Breast epithelium (tissue), 4 donors: ENCODE measurements at regions not wholly inside any gene's neighbourhood (a gene's known extent, or its start where the extent isn't known, plus 50 kb on each side); places are given as distances from the start of the nearest gene placed in this dataset.

Source experiments
- DNase-seq, 2 donors: peaks; one replicate each; pipeline ENCODE4 v3.0.0-alpha.2; 2019; ENCODE audit warnings: low spot score in 2 of 2
- H3K27ac ChIP-seq, 2 donors: fragments of 200-600 bp; sonication (generic) in 1 of 2; one replicate each; pipeline ENCODE4 v1.5.1; 2016 to 2019; ENCODE audit warnings: mild to moderate bottlenecking in 1 of 2
- H3K27me3 ChIP-seq, 2 donors: fragments of 200-600 bp; sonication (generic) in 1 of 2; one replicate each; pipeline versions ENCODE4 v1.5.1 to v1.6.0; 2017 to 2019; ENCODE audit warnings: control low read depth in 1 of 2, mild to moderate bottlenecking in 1 of 2
- H3K36me3 ChIP-seq: fragments of 200-600 bp; one replicate; pipeline ENCODE4 v1.5.1; 2019
- H3K4me1 ChIP-seq, 2 donors: fragments of 200-600 bp; sonication (generic); one replicate each; pipeline ENCODE4 v1.5.1; 2016 to 2019; ENCODE audit warnings: control low read depth in 1 of 2
- H3K4me3 ChIP-seq, 3 donors: fragments of 200-600 bp; sonication (generic); 1 replicate in 2 of 3; 2 replicates in 1 of 3; pipeline ENCODE4 v1.5.1; 2016 to 2019; ENCODE audit warnings: mild to moderate bottlenecking in 3 of 3, moderate library complexity in 2 of 3
- H3K9me3 ChIP-seq, 2 donors: fragments of 200-600 bp; sonication (generic) in 1 of 2; one replicate each; pipeline ENCODE4 v1.5.1; 2016 to 2019; ENCODE audit warnings: control low read depth in 1 of 2
- CTCF ChIP-seq, 3 donors: fragments of 450-650 bp; IDR thresholded peaks; one replicate each; pipeline ENCODE4 v1.5.1; 2016 to 2017; ENCODE audit warnings: antibody characterized with exemption in 3 of 3, mild to moderate bottlenecking in 3 of 3, moderate library complexity in 3 of 3
- POLR2A ChIP-seq: fragments of 450-650 bp; IDR thresholded peaks from one replicate; pipeline ENCODE4 v1.6.1; 2016; ENCODE audit warnings: antibody characterized with exemption, mild to moderate bottlenecking, moderate library complexity
- POLR2AphosphoS5 ChIP-seq, 3 donors: sonication (generic); formaldehyde crosslinking; IDR thresholded peaks; one replicate each; pipeline ENCODE4 v1.6.1; 2017; ENCODE audit warnings: antibody characterized with exemption in 3 of 3
- intact Hi-C: fragments of 100-400 bp; cut with DNase I; formaldehyde crosslinking; loops from one replicate; pipeline ENCODE4 v1.15.1; 2023; ENCODE audit warnings: low total_unique reads

DNA sequence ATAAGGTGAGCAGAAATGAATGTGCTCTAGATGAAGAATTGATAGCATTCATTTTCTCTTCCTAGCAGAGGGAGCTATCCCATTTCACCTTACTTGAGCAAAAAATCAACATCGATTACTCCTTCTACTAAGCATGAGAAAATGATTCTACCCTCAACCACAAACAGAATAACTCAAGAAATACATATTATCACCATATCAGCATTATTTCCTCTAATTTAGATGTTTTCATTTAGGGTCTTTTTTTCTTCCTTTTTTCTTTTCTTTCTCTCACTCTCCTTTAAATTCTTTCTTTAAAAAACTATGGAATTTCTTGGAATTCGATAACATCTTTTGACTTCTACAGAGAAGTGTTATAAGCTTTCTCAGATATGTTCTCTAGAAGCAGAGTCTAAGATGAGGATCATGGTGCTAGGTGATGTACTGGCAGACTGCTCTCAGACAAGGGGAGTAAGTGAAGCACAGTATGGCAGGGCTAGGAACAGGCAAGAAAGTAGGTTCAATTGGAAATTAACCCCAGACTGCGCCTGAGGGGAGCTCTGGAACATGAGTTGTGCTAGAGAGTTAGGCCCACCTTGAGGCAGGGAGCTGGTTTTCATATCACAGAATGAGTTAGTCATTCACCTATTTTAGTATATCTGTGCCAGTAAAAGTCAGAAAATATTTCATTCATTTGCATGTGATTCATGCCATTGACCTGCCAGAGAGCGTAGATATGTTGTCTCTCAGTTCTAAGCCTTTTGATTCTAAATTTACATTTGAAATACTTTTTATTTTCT lies 279.2 kb upstream of the KCNH8 start:
- H3K4me3 ChIP-seq: no peak overlapping the region
- H3K27me3 ChIP-seq: no peaks in the 10 kb centered on the region
- H3K4me1 ChIP-seq: no peaks in the 10 kb centered on the region
- intact Hi-C loops: no loop called here
- H3K27ac ChIP-seq: no peak overlapping the region
- no peaks in the 10 kb centered on the region for H3K36me3 ChIP-seq
- TF ChIP-seq CTCF (IDR thresholded peaks at IDR 0.05): no peak
- no peak for TF ChIP-seq POLR2AphosphoS5 (IDR thresholded peaks at IDR 0.05)
- no peak for TF ChIP-seq POLR2A
- no peaks in the 10 kb centered on the region for H3K9me3 ChIP-seq
- DNase-seq: no peak

GRCh38 chr3:18866899-18867298 lies 281.4 kb upstream of the KCNH8 start:
- intact Hi-C loops: no loop called here
- H3K27me3 ChIP-seq: no peaks in the 10 kb centered on the region

GRCh38 chr3:18864933-18865731 lies 283.2 kb upstream of the KCNH8 start:
- no peak overlapping the region for H3K4me3 ChIP-seq
- H3K27ac ChIP-seq: no peak overlapping the region
- H3K36me3 ChIP-seq: no peaks in the 10 kb centered on the region
- no peaks in the 10 kb centered on the region for H3K9me3 ChIP-seq
- intact Hi-C loops: no loop called here
- TF ChIP-seq POLR2A (no peak), CTCF (IDR thresholded peaks at IDR 0.05) (no peak), POLR2AphosphoS5 (IDR thresholded peaks at IDR 0.05) (no peak)
- H3K4me1 ChIP-seq: no peaks in the 10 kb centered on the region
- no peak for DNase-seq
- H3K27me3 ChIP-seq: no peaks in the 10 kb centered on the region

More at GRCh38 chr3:18866899-18867298, 281.4 kb upstream of the KCNH8 start:
- Histone ChIP-seq H3K9me3 (no peaks in the 10 kb centered on the region), H3K27ac (no peak overlapping the region), H3K36me3 (no peaks in the 10 kb centered on the region), H3K4me1 (no peaks in the 10 kb centered on the region), H3K4me3 (no peak overlapping the region)
- TF ChIP-seq POLR2A: no peak
- no peak for TF ChIP-seq CTCF (IDR thresholded peaks at IDR 0.05)
- no peak for TF ChIP-seq POLR2AphosphoS5 (IDR thresholded peaks at IDR 0.05)
- no peak for DNase-seq

- no peaks in the 10 kb centered on the region for H3K27me3 ChIP-seq
- TF ChIP-seq POLR2A (no peak), POLR2AphosphoS5 (IDR thresholded peaks at IDR 0.05) (no peak), CTCF (IDR thresholded peaks at IDR 0.05) (no peak)
- DNase-seq: no peak
- no peaks in the 10 kb centered on the region for H3K9me3 ChIP-seq
- intact Hi-C loops: no loop called here
- no peaks in the 10 kb centered on the region for H3K36me3 ChIP-seq
- H3K4me3 ChIP-seq: no peak overlapping the region
- no peak overlapping the region for H3K27ac ChIP-seq
- no peaks in the 10 kb centered on the region for H3K4me1 ChIP-seq
These were observed 286.2 kb upstream of the KCNH8 start for GRCh38 chr3:18862077-18862476.

GRCh38 chr3:18861137-18861536 lies 287.2 kb upstream of the KCNH8 start:
- Histone ChIP-seq H3K27ac (no peak overlapping the region), H3K4me1 (no peaks in the 10 kb centered on the region), H3K4me3 (no peak overlapping the region), H3K9me3 (no peaks in the 10 kb centered on the region), H3K36me3 (no peaks in the 10 kb centered on the region), H3K27me3 (no peaks in the 10 kb centered on the region)
- intact Hi-C loops: no loop called here
- TF ChIP-seq CTCF (IDR thresholded peaks at IDR 0.05) (no peak), POLR2AphosphoS5 (IDR thresholded peaks at IDR 0.05) (no peak), POLR2A (no peak)
- no peak for DNase-seq
